Non-pigmented ciliary epithelial cell (primary cell): ENCODE measurements at regions not wholly inside any gene's neighbourhood (a gene's known extent, or its start where the extent isn't known, plus 50 kb on each side); places are given as distances from the start of the nearest gene placed in this dataset.
A peak's percentile ranks its signal among the peaks of the same experiment; 100 is the strongest.

Source experiments
- DNase-seq: peaks from one replicate; pipeline ENCODE4 v3.0.0-alpha.2; 2010; ENCODE audit warnings: low read depth

DNA sequence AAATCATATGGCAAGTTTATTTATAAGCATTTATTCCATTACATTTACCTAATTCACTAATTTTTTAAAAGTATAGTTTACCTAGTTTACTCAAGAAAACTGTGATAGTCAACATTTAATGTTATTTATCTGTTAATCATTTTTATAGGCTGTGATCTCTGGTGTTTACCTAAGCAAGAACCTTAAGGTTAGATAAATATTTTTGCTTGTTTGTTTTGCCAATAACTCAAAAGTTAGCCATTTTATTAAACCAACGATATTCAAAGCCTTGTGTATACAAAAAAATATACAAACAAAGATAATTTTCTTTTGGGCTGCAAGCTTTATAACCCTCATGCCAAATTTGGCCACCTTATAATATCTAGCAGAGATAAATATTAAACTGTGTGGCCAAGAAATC, 157.3 kb downstream of the SLCO1B3 start:
- DNase-seq, result no peak

DNA sequence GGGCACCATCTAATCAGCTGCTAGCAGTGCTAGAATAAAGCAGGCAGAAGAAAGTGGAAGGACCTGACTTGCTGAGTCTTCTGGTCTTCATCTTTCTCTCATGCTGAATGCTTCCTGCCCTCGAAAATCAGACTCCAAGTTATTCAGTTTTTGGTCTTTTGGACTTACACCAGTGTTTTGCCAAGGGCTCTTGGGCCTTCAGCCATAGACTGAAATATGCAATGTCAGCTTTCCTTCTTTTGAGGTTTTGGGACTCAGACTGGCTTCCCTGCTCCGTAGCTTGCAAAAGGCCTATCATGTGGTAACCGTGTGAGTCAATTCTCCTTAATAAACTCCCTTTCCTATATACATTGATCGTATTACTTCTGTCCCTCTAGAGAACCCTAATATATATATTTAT, 159.3 kb downstream of the SLCO1B3 start:
- no peak for DNase-seq

DNA sequence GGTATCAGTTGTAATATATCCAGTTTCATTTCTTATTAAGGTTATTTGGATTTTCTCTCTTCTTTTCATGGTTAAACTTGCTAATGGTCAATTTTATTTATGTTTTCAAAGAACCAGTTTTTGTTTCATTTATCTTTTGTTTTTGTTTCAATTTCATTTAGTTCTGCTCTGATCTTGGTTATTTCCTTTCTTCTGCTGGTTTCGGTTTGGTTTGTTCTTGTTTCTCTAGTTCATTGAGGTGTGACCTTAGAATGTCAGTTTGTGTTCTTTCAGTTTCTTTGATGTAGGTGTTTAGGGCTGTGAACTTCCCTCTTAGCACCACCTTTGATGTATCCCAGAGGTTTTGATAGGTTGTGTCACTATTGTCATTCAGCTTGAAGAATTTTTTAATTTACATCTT, 145.6 kb upstream of the SLCO1B1 start:
- no peak for DNase-seq

DNA sequence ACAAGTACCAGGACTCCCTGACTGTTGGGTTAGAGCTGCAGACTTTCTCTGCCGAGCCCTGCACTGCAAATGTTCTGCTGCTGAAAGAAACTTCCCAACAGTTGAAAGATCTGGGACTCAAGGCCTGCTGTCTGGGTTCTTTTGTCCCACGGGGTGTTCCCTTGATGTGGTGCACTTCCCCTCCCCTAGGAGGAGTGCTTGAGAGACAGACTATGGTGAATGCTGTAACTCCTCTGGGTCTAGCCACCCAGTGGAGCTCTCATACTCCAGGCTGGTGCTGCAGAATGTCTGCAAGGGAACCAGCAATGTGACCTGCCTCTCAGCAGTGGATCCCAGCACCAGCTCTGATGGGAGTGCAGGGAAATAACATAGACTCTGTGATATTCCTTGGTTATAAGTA, 129.2 kb upstream of the SLCO1B1 start:
- no peak for DNase-seq

GRCh38 chr12:21025656-21026055, 105.3 kb upstream of the SLCO1B1 start:
- DNase-seq, result no peak

- peak; percentile 5 for DNase-seq
These were observed 104.7 kb upstream of the SLCO1B1 start for GRCh38 chr12:21026302-21026701.

GRCh38 chr12:21054334-21054733, 76.7 kb upstream of the SLCO1B1 start:
- DNase-seq, result no peak

DNA sequence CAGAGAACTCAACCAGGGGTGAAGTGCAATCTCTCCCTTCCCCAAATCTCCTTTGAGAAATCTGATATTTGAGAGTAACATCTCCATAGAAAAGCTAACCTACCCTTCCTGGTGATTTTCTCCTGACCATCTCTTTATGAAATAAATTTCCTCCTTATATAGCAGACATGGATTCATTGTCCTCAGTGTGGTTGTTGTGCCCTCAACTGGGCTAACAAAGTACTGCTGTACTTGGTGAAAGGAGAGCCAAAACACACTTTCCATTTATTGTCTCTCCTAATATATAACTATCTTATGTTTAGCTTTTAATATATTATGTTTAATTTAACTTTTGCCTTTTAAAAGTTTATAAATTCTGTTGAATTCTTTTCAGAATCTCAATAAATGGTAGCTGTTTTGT, 65.1 kb upstream of the SLCO1B1 start:
- no peak for DNase-seq

- no peak for DNase-seq
These were observed 57.9 kb upstream of the SLCO1B1 start for GRCh38 chr12:21073129-21073528.

DNA sequence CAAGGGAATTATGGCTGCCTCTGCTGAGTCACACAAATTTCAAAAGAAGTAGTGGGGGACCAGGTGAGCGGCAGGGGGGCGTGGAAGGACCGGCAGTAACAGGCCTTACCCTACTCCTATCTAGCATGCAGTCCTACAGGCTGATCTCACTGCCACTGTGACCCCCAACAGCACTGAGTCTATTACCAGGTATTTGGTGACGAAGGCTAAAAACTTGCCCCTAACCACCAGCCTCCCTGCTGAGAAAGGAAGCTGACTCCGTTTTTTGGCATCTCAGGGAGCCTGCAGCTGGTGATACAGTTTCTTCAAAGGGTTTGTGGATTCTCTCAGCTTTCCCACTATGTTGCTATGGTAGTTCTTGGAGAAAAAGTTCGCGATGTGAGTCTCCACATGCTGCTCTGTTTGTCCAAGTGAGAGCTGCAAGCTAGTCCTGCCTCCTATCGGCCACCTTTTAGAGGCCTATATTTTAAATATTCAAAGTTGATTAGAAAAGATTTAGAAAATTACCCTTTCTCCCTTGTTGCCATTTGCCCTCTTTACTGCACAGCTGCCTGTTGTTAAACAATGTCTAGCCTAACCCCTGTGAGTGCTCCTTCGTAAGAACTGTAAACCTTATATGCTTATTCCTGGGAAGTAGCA, 57.1 kb upstream of the SLCO1B1 start:
- DNase-seq, result peak; percentile 93
